ENCODE measurements at regions not wholly inside any gene's neighbourhood (a gene's known extent, or its start where the extent isn't known, plus 50 kb on each side); places are given as distances from the start of the nearest gene placed in this dataset.

GRCh38 chr22:34429314-34429713 is 509.0 kb upstream of the LARGE1 start:
- no peak for TF ChIP-seq EZH2 (IDR thresholded peaks at IDR 0.05; ENCODE audit: insufficient read depth, poor library complexity, severe bottlenecking)
- TF ChIP-seq EZH2phosphoT487 (IDR thresholded peaks at IDR 0.05; ENCODE audit: insufficient read depth, low read depth) = no peak

All from GM23248 (cell line).